Thymus (tissue), 11 donors: ENCODE measurements at regions not wholly inside any gene's neighbourhood (a gene's known extent, or its start where the extent isn't known, plus 50 kb on each side); places are given as distances from the start of the nearest gene placed in this dataset.

ENCODE experiments used
- DNase-seq, 9 donors: peaks; one replicate each; pipeline ENCODE4 v3.0.0-alpha.2; 2013; ENCODE audit warnings: low spot score in 9 of 9, low read depth in 6 of 9, missing footprints in 1 of 9
- H3K27ac ChIP-seq, 2 donors: one replicate each; pipeline ENCODE4 v1.5.1; 2013; ENCODE audit warnings: control low read depth in 1 of 2, low read depth in 1 of 2, low read length in 1 of 2, mild to moderate bottlenecking in 1 of 2, moderate library complexity in 1 of 2
- H3K27me3 ChIP-seq, 2 donors: one replicate each; pipeline ENCODE4 v1.5.1; 2013; ENCODE audit warnings: low read length in 1 of 2; ENCODE audit not compliant: control insufficient read depth in 2 of 2, insufficient read depth in 1 of 2
- H3K36me3 ChIP-seq, 2 donors: one replicate each; pipeline ENCODE4 v1.5.1; 2013; ENCODE audit warnings: low read length in 1 of 2, mild to moderate bottlenecking in 1 of 2, moderate library complexity in 1 of 2; ENCODE audit not compliant: control insufficient read depth in 2 of 2, insufficient read depth in 2 of 2
- H3K4me1 ChIP-seq, 2 donors: one replicate each; pipeline ENCODE4 v1.5.1; 2013; ENCODE audit warnings: low read length in 2 of 2; ENCODE audit not compliant: control insufficient read depth in 2 of 2, insufficient read depth in 2 of 2
- H3K4me3 ChIP-seq, 2 donors: one replicate each; pipeline ENCODE4 v1.5.1; 2013; ENCODE audit warnings: low read length in 2 of 2, control low read depth in 1 of 2, mild to moderate bottlenecking in 1 of 2
- H3K9me3 ChIP-seq, 2 donors: one replicate each; pipeline ENCODE4 v1.5.1; 2013; ENCODE audit warnings: low read length in 1 of 2, mild to moderate bottlenecking in 1 of 2; ENCODE audit not compliant: control insufficient read depth in 2 of 2, insufficient read depth in 1 of 2
- WGBS: extraction: QIAGEN DNeasy Blood & Tissue Kit; methylation state at CpG from one replicate; pipeline ENCODE4 v1.1.7; 2013; 5-methylcytosine and 5-hydroxymethylcytosine counted together
- donor health status: healthy.

GRCh38 chr9:117974108-117974507, 269.9 kb downstream of the TLR4 start:
- Histone ChIP-seq H3K4me1 (no peaks in the 10 kb centered on the region), H3K27ac (no peak overlapping the region), H3K9me3 (no peaks in the 10 kb centered on the region), H3K27me3 (no peaks in the 10 kb centered on the region), H3K36me3 (no peaks in the 10 kb centered on the region), H3K4me3 (no peak overlapping the region)
- DNase-seq: no peak
- WGBS: 80% methylated on average over 3 of the region's 3 CpGs

- Histone ChIP-seq H3K27me3 (no peaks in the 10 kb centered on the region), H3K9me3 (no peaks in the 10 kb centered on the region), H3K36me3 (no peaks in the 10 kb centered on the region), H3K27ac (no peak overlapping the region), H3K4me1 (no peaks in the 10 kb centered on the region), H3K4me3 (no peak overlapping the region)
- WGBS: 96% methylated on average over 2 of the region's 2 CpGs
- DNase-seq: no peak
Measured at GRCh38 chr9:117979914-117980313, 275.7 kb downstream of the TLR4 start.

- H3K9me3 ChIP-seq: no peaks in the 10 kb centered on the region
- no peak overlapping the region for H3K4me3 ChIP-seq
- no peaks in the 10 kb centered on the region for H3K4me1 ChIP-seq
- no peaks in the 10 kb centered on the region for H3K27me3 ChIP-seq
- H3K36me3 ChIP-seq: no peaks in the 10 kb centered on the region
- DNase-seq: no peak
- no peak overlapping the region for H3K27ac ChIP-seq
Measured at GRCh38 chr9:117987945-117988344, 283.7 kb downstream of the TLR4 start.

GRCh38 chr9:117992006-117992405, 287.8 kb downstream of the TLR4 start:
- DNase-seq: no peak
- Histone ChIP-seq H3K27me3 (no peaks in the 10 kb centered on the region), H3K4me1 (no peaks in the 10 kb centered on the region), H3K36me3 (no peaks in the 10 kb centered on the region), H3K9me3 (no peaks in the 10 kb centered on the region), H3K27ac (no peak overlapping the region), H3K4me3 (no peak overlapping the region)
- WGBS: 10% methylated on average over 6 of the region's 6 CpGs

GRCh38 chr9:118000581-118000980, 296.4 kb downstream of the TLR4 start:
- Histone ChIP-seq H3K4me1 (no peaks in the 10 kb centered on the region), H3K36me3 (no peaks in the 10 kb centered on the region), H3K27ac (no peak overlapping the region), H3K4me3 (no peak overlapping the region), H3K27me3 (no peaks in the 10 kb centered on the region), H3K9me3 (no peaks in the 10 kb centered on the region)
- 97% methylated on average over 3 of the region's 3 CpGs for WGBS
- DNase-seq: no peak

- Histone ChIP-seq H3K9me3 (no peaks in the 10 kb centered on the region), H3K27me3 (no peaks in the 10 kb centered on the region), H3K4me1 (no peaks in the 10 kb centered on the region), H3K36me3 (no peaks in the 10 kb centered on the region), H3K4me3 (no peak overlapping the region), H3K27ac (no peak overlapping the region)
- WGBS: 59% methylated on average over 3 of the region's 3 CpGs
- no peak for DNase-seq
Measured at GRCh38 chr9:118003240-118003639, 299.0 kb downstream of the TLR4 start.

- DNase-seq: no peak
- no peaks in the 10 kb centered on the region for H3K4me1 ChIP-seq
- H3K27me3 ChIP-seq: no peaks in the 10 kb centered on the region
- no peaks in the 10 kb centered on the region for H3K9me3 ChIP-seq
- H3K4me3 ChIP-seq: no peak overlapping the region
- 81% methylated on average over 4 of the region's 4 CpGs for WGBS
- H3K36me3 ChIP-seq: no peaks in the 10 kb centered on the region
- H3K27ac ChIP-seq: no peak overlapping the region
Measured at GRCh38 chr9:118008246-118008645, 304.0 kb downstream of the TLR4 start.

- Histone ChIP-seq H3K4me1 (no peaks in the 10 kb centered on the region), H3K4me3 (no peak overlapping the region), H3K9me3 (no peaks in the 10 kb centered on the region), H3K27ac (no peak overlapping the region), H3K36me3 (no peaks in the 10 kb centered on the region), H3K27me3 (no peaks in the 10 kb centered on the region)
- no peak for DNase-seq
Measured at GRCh38 chr9:118009614-118010013, 305.4 kb downstream of the TLR4 start.

GRCh38 chr9:118017607-118018122, 313.5 kb downstream of the TLR4 start:
- Histone ChIP-seq H3K4me1 (no peaks in the 10 kb centered on the region), H3K27me3 (no peaks in the 10 kb centered on the region), H3K9me3 (peaks cover 0 to 14% of the 10 kb centered on the region in 2 donors), H3K27ac (no peak overlapping the region), H3K4me3 (no peak overlapping the region), H3K36me3 (no peaks in the 10 kb centered on the region)
- 94% methylated on average over 2 of the region's 2 CpGs for WGBS
- DNase-seq: no peak

GRCh38 chr9:118023644-118024043, 319.4 kb downstream of the TLR4 start:
- no peaks in the 10 kb centered on the region for H3K9me3 ChIP-seq
- H3K4me1 ChIP-seq: no peaks in the 10 kb centered on the region
- 66% methylated on average over 2 of the region's 2 CpGs for WGBS
- H3K27ac ChIP-seq: no peak overlapping the region
- no peaks in the 10 kb centered on the region for H3K27me3 ChIP-seq
- no peak for DNase-seq
- H3K4me3 ChIP-seq: no peak overlapping the region
- no peaks in the 10 kb centered on the region for H3K36me3 ChIP-seq
